WTC11 (cell line): ENCODE measurements at regions not wholly inside any gene's neighbourhood (a gene's known extent, or its start where the extent isn't known, plus 50 kb on each side); places are given as distances from the start of the nearest gene placed in this dataset.

Source experiments
- ATAC-seq: fragments of 200-7000 bp; cut with Tn5 transposase; 2 replicates; pipeline ENCODE4 v1.10.0; 2021; ENCODE audit warnings: mild to moderate bottlenecking, moderate library complexity
- CTCF ChIA-PET: fragments of 300-600 bp; sonication (Branson Sonifier 250); formaldehyde crosslinking; loops from one replicate; lab custom pipeline; 2021; ENCODE audit warnings: antibody characterized with exemption; lab: Charles Lee
- POLR2A ChIA-PET: fragments of 350-600 bp; sonication (Branson Sonifier 250); formaldehyde crosslinking; loops from one replicate; lab custom pipeline; 2021; ENCODE audit warnings: antibody characterized with exemption; lab: Charles Lee
- DNase-seq: peaks from one replicate; pipeline ENCODE4 v3.0.0; 2021; ENCODE audit warnings: low spot score
- H3K27ac Mint-ChIP-seq: 2 replicates; pipeline ENCODE4 v1.8.0; 2021; ENCODE audit warnings: mixed read lengths
- H3K27me3 Mint-ChIP-seq: 2 replicates; pipeline ENCODE4 v1.8.0; 2021; ENCODE audit warnings: low read depth, mild to moderate bottlenecking, moderate library complexity, mixed read lengths
- H3K36me3 Mint-ChIP-seq: 2 replicates; pipeline ENCODE4 v1.8.0; 2021; ENCODE audit warnings: mixed read lengths
- H3K4me1 Mint-ChIP-seq: 2 replicates; pipeline ENCODE4 v1.8.0; 2022; ENCODE audit warnings: mixed read lengths
- H3K4me3 Mint-ChIP-seq: 2 replicates; pipeline ENCODE4 v1.8.0; 2021; ENCODE audit warnings: mild to moderate bottlenecking, moderate library complexity, mixed read lengths
- H3K9me3 Mint-ChIP-seq: 2 replicates; pipeline ENCODE4 v1.8.0; 2021; ENCODE audit warnings: mixed read lengths
- AR ChIP-seq: fragments of 250-450 bp; sonication (Bioruptor Pico); IDR thresholded peaks from 2 replicates; pipeline ENCODE4 v1.9.0; 2021; ENCODE audit warnings: mild to moderate bottlenecking
- ATF6 ChIP-seq: sonication (generic); formaldehyde crosslinking; IDR thresholded peaks from 2 replicates; pipeline ENCODE4 v1.8.1; 2023; ENCODE audit warnings: mild to moderate bottlenecking, missing genetic modification reagents
- FOXP1 ChIP-seq: sonication (generic); formaldehyde crosslinking; IDR thresholded peaks from 2 replicates; pipeline ENCODE4 v1.8.0; 2022; ENCODE audit warnings: missing genetic modification reagents, mild to moderate bottlenecking, moderate library complexity, borderline replicate concordance
- HMGA2 ChIP-seq: fragments of 250-450 bp; sonication (Bioruptor Pico); IDR thresholded peaks from 2 replicates; pipeline ENCODE4 v1.4.0; 2021; ENCODE audit warnings: mild to moderate bottlenecking, moderate library complexity
- JAZF1 ChIP-seq: fragments of 250-450 bp; sonication (Bioruptor Pico); IDR thresholded peaks from 2 replicates; pipeline ENCODE4 v1.9.0; 2021; ENCODE audit warnings: moderate library complexity, mild to moderate bottlenecking, inconsistent platforms
- KAT7 ChIP-seq: sonication (generic); formaldehyde crosslinking; IDR thresholded peaks from 2 replicates; pipeline ENCODE4 v1.8.1; 2023; ENCODE audit warnings: missing genetic modification reagents, mild to moderate bottlenecking, borderline replicate concordance
- RELA ChIP-seq: sonication (generic); formaldehyde crosslinking; IDR thresholded peaks from 2 replicates; pipeline ENCODE4 v1.8.1; 2022; ENCODE audit warnings: missing genetic modification reagents, mild to moderate bottlenecking, borderline replicate concordance
- SOX15 ChIP-seq: fragments of 250-450 bp; sonication (Bioruptor Pico); IDR thresholded peaks from 2 replicates; pipeline ENCODE4 v1.9.0; 2021; ENCODE audit warnings: mild to moderate bottlenecking
- USF1 ChIP-seq: sonication (generic); formaldehyde crosslinking; IDR thresholded peaks from 2 replicates; pipeline ENCODE4 v1.8.0; 2022; ENCODE audit warnings: mild to moderate bottlenecking, missing genetic modification reagents
- ZBTB43 ChIP-seq: sonication (generic); formaldehyde crosslinking; IDR thresholded peaks from 2 replicates; pipeline ENCODE4 v1.8.1; 2023; ENCODE audit warnings: mild to moderate bottlenecking, missing genetic modification reagents
- ZNF263 ChIP-seq: sonication (generic); formaldehyde crosslinking; IDR thresholded peaks from 2 replicates; pipeline ENCODE4 v1.8.1; 2022; ENCODE audit warnings: low read depth, mild to moderate bottlenecking, moderate library complexity, missing genetic modification reagents
- ZNF423 ChIP-seq: fragments of 250-450 bp; sonication (Bioruptor Pico); IDR thresholded peaks from 2 replicates; pipeline ENCODE4 v2.1.2; 2022; ENCODE audit warnings: mild to moderate bottlenecking, moderate library complexity
- TF ChIP-seq, protein P1 (sequence below): sonication (generic); formaldehyde crosslinking; conservative IDR thresholded peaks from 2 replicates; pipeline ENCODE4 v1.8.1; 2022; ENCODE audit warnings: mild to moderate bottlenecking, missing genetic modification reagents
- TF ChIP-seq, protein P2 (sequence below): sonication (generic); formaldehyde crosslinking; IDR thresholded peaks from 2 replicates; pipeline ENCODE4 v1.8.1; 2022; ENCODE audit warnings: low read depth, mild to moderate bottlenecking, moderate library complexity, missing genetic modification reagents, borderline replicate concordance
- TF ChIP-seq, protein P3 (sequence below): sonication (generic); formaldehyde crosslinking; IDR thresholded peaks from 2 replicates; pipeline ENCODE4 v1.8.1; 2023; ENCODE audit warnings: mild to moderate bottlenecking, missing genetic modification reagents, borderline replicate concordance

- POLR2A ChIA-PET = no interaction called here
Observed at GRCh38 chr18:27274901-27275300, 89.8 kb upstream of the CHST9 start.

GRCh38 chr18:27270508-27270907 is 85.4 kb upstream of the CHST9 start:
- Mint-ChIP-seq H3K36me3 (peaks cover 23% of the 10 kb centered on the region), H3K4me3 (no peak overlapping the region), H3K4me1 (no peaks in the 10 kb centered on the region), H3K27me3 (peaks cover 4% of the 10 kb centered on the region; the same call in 1 of the 2 replicates), H3K27ac (no peak overlapping the region), H3K9me3 (peaks cover 38% of the 10 kb centered on the region)
- ChIA-PET POLR2A (no interaction called here), CTCF (no interaction called here)
- no peak for DNase-seq
- no peak for ATAC-seq
- TF ChIP-seq ATF6 (CRISPR knock-in tag) = no peak
- no peak for TF ChIP-seq ZBTB43
- no peak for TF ChIP-seq KAT7
- TF ChIP-seq, protein P1, sequence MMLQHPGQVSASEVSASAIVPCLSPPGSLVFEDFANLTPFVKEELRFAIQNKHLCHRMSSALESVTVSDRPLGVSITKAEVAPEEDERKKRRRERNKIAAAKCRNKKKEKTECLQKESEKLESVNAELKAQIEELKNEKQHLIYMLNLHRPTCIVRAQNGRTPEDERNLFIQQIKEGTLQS (CRISPR knock-in tag) = no peak
- no peak for TF ChIP-seq ZNF423 (CRISPR knock-in tag)
- TF ChIP-seq RELA (CRISPR knock-in tag) = no peak
- no peak for TF ChIP-seq USF1 (CRISPR knock-in tag)
- no peak for TF ChIP-seq HMGA2 (CRISPR knock-in tag)

More at GRCh38 chr18:27274901-27275300, 89.8 kb upstream of the CHST9 start:
- CTCF ChIA-PET = no interaction called here
- no peak for DNase-seq
- Mint-ChIP-seq H3K27ac (no peak overlapping the region), H3K4me1 (peaks cover 23% of the 10 kb centered on the region), H3K36me3 (peaks cover 33% of the 10 kb centered on the region), H3K27me3 (peaks cover 4% of the 10 kb centered on the region; the same call in 1 of the 2 replicates), H3K9me3 (peaks cover 40% of the 10 kb centered on the region)
- no peak for ATAC-seq
- TF ChIP-seq FOXP1 (CRISPR knock-in tag) = no peak
- TF ChIP-seq ZNF263 = no peak
- TF ChIP-seq, protein P2, sequence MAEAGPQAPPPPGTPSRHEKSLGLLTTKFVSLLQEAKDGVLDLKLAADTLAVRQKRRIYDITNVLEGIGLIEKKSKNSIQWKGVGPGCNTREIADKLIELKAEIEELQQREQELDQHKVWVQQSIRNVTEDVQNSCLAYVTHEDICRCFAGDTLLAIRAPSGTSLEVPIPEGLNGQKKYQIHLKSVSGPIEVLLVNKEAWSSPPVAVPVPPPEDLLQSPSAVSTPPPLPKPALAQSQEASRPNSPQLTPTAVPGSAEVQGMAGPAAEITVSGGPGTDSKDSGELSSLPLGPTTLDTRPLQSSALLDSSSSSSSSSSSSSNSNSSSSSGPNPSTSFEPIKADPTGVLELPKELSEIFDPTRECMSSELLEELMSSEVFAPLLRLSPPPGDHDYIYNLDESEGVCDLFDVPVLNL (CRISPR knock-in tag) = no peak
- TF ChIP-seq, protein P3, sequence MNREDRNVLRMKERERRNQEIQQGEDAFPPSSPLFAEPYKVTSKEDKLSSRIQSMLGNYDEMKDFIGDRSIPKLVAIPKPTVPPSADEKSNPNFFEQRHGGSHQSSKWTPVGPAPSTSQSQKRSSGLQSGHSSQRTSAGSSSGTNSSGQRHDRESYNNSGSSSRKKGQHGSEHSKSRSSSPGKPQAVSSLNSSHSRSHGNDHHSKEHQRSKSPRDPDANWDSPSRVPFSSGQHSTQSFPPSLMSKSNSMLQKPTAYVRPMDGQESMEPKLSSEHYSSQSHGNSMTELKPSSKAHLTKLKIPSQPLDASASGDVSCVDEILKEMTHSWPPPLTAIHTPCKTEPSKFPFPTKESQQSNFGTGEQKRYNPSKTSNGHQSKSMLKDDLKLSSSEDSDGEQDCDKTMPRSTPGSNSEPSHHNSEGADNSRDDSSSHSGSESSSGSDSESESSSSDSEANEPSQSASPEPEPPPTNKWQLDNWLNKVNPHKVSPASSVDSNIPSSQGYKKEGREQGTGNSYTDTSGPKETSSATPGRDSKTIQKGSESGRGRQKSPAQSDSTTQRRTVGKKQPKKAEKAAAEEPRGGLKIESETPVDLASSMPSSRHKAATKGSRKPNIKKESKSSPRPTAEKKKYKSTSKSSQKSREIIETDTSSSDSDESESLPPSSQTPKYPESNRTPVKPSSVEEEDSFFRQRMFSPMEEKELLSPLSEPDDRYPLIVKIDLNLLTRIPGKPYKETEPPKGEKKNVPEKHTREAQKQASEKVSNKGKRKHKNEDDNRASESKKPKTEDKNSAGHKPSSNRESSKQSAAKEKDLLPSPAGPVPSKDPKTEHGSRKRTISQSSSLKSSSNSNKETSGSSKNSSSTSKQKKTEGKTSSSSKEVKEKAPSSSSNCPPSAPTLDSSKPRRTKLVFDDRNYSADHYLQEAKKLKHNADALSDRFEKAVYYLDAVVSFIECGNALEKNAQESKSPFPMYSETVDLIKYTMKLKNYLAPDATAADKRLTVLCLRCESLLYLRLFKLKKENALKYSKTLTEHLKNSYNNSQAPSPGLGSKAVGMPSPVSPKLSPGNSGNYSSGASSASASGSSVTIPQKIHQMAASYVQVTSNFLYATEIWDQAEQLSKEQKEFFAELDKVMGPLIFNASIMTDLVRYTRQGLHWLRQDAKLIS (CRISPR knock-in tag) = no peak
- TF ChIP-seq SOX15 (CRISPR knock-in tag) = no peak
- no peak for TF ChIP-seq AR
- TF ChIP-seq JAZF1 (CRISPR knock-in tag) = no peak
- TF ChIP-seq, all 79 proteins: peak for 0
- no peak overlapping the region for H3K4me3 Mint-ChIP-seq
